Nucleus accumbens (tissue), 56 donors: ENCODE measurements at regions not wholly inside any gene's neighbourhood (a gene's known extent, or its start where the extent isn't known, plus 50 kb on each side); places are given as distances from the start of the nearest gene placed in this dataset.

Experiments used
- DNase-seq, 56 donors: peaks; one replicate each; lab custom pipeline; 2025; lab: John Stamatoyannopoulos, UW

GRCh38 chr20:12411246-12411940 is 493.7 kb downstream of the BTBD3 start:
- no peak for DNase-seq

- no peak for DNase-seq
Measured at GRCh38 chr20:12413116-12413515, 495.4 kb downstream of the BTBD3 start.

- DNase-seq = peak in 32 of 56 donors; percentile 1 to 56 (median 11)
Measured at GRCh38 chr20:12414446-12415274, 497.0 kb downstream of the BTBD3 start.

GRCh38 chr20:12416281-12416680 is 498.6 kb downstream of the BTBD3 start:
- DNase-seq = no peak

- no peak for DNase-seq
Measured at GRCh38 chr20:12433724-12434123, 516.0 kb downstream of the BTBD3 start.

- no peak for DNase-seq
Measured at GRCh38 chr20:12434672-12435071, 517.0 kb downstream of the BTBD3 start.

- DNase-seq = no peak
Measured at GRCh38 chr20:12435268-12435667, 517.6 kb downstream of the BTBD3 start.

GRCh38 chr20:12453711-12454110 is 536.0 kb downstream of the BTBD3 start:
- DNase-seq = no peak

GRCh38 chr20:12455148-12455547 is 537.5 kb downstream of the BTBD3 start:
- no peak for DNase-seq

- DNase-seq = no peak
Measured at GRCh38 chr20:12458241-12458640, 540.5 kb downstream of the BTBD3 start.

GRCh38 chr20:12464036-12464435 is 544.7 kb upstream of the SPTLC3 start:
- no peak for DNase-seq

GRCh38 chr20:12466915-12467314 is 541.9 kb upstream of the SPTLC3 start:
- DNase-seq = no peak

- DNase-seq = no peak
Measured at GRCh38 chr20:12467758-12468157, 541.0 kb upstream of the SPTLC3 start.

- no peak for DNase-seq
Measured at GRCh38 chr20:12482661-12483060, 526.1 kb upstream of the SPTLC3 start.

- no peak for DNase-seq
Measured at GRCh38 chr20:12502443-12502842, 506.3 kb upstream of the SPTLC3 start.

- DNase-seq = no peak
Measured at GRCh38 chr20:12504779-12505178, 504.0 kb upstream of the SPTLC3 start.

GRCh38 chr20:12511499-12511898 is 497.3 kb upstream of the SPTLC3 start:
- no peak for DNase-seq

GRCh38 chr20:12512755-12513154 is 496.0 kb upstream of the SPTLC3 start:
- no peak for DNase-seq

GRCh38 chr20:12528104-12528503 is 480.7 kb upstream of the SPTLC3 start:
- DNase-seq = no peak

GRCh38 chr20:12528591-12529041 is 480.2 kb upstream of the SPTLC3 start:
- DNase-seq = no peak

- DNase-seq = no peak
Measured at GRCh38 chr20:12531626-12532025, 477.1 kb upstream of the SPTLC3 start.

GRCh38 chr20:12535316-12535715 is 473.5 kb upstream of the SPTLC3 start:
- no peak for DNase-seq
